ENCODE measurements at regions not wholly inside any gene's neighbourhood (a gene's known extent, or its start where the extent isn't known, plus 50 kb on each side); places are given as distances from the start of the nearest gene placed in this dataset.
A peak's percentile ranks its signal among the peaks of the same experiment; 100 is the strongest.

DNA sequence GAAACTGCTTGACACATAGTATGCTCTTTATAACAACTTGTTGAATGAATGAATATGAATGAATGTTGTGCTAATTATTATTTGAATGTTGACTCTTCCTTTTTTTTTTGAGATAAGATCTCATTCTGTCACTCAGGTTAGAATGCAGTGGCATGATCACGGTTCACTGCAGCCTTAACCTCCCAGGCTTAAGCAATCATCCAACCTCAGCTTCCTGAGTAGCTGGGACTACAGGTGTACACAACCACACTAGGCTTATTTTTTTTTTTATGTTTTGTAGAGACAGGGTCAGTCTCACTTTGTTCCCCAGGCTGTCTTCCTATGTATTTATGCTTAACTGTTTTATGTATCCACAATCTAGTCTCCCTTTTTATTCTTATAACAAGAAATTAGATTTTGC, 114.7 kb upstream of the WDFY3 start:
- TF ChIP-seq ZFP3 (CRISPR knock-in tag; IDR thresholded peaks at IDR 0.05), result no peak
- TF ChIP-seq, protein P1, sequence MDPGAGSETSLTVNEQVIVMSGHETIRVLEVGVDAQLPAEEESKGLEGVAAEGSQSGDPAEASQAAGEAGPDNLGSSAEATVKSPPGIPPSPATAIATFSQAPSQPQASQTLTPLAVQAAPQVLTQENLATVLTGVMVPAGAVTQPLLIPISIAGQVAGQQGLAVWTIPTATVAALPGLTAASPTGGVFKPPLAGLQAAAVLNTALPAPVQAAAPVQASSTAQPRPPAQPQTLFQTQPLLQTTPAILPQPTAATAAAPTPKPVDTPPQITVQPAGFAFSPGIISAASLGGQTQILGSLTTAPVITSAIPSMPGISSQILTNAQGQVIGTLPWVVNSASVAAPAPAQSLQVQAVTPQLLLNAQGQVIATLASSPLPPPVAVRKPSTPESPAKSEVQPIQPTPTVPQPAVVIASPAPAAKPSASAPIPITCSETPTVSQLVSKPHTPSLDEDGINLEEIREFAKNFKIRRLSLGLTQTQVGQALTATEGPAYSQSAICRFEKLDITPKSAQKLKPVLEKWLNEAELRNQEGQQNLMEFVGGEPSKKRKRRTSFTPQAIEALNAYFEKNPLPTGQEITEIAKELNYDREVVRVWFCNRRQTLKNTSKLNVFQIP (CRISPR knock-in tag; IDR thresholded peaks at IDR 0.05; ENCODE audit: borderline replicate concordance, low read depth), result no peak
- no peak for TF ChIP-seq ZC3H10 (CRISPR knock-in tag; IDR thresholded peaks at IDR 0.05)
- TF ChIP-seq TCF4 (CRISPR knock-in tag; IDR thresholded peaks at IDR 0.05; ENCODE audit: borderline replicate concordance), result no peak
- no peak for TF ChIP-seq ZNF70 (CRISPR knock-in tag; IDR thresholded peaks at IDR 0.05)
- TF ChIP-seq PPARA (CRISPR knock-in tag; IDR thresholded peaks at IDR 0.05; ENCODE audit: borderline replicate concordance), result no peak
- no peak for TF ChIP-seq ZNF565 (CRISPR knock-in tag; conservative IDR thresholded peaks at IDR 0.05; ENCODE audit: low read depth)
- TF ChIP-seq SNAI2 (CRISPR knock-in tag; IDR thresholded peaks at IDR 0.05), result no peak
- no peak for TF ChIP-seq TOX (CRISPR knock-in tag; IDR thresholded peaks at IDR 0.05; ENCODE audit: borderline replicate concordance)
- TF ChIP-seq, protein P2, sequence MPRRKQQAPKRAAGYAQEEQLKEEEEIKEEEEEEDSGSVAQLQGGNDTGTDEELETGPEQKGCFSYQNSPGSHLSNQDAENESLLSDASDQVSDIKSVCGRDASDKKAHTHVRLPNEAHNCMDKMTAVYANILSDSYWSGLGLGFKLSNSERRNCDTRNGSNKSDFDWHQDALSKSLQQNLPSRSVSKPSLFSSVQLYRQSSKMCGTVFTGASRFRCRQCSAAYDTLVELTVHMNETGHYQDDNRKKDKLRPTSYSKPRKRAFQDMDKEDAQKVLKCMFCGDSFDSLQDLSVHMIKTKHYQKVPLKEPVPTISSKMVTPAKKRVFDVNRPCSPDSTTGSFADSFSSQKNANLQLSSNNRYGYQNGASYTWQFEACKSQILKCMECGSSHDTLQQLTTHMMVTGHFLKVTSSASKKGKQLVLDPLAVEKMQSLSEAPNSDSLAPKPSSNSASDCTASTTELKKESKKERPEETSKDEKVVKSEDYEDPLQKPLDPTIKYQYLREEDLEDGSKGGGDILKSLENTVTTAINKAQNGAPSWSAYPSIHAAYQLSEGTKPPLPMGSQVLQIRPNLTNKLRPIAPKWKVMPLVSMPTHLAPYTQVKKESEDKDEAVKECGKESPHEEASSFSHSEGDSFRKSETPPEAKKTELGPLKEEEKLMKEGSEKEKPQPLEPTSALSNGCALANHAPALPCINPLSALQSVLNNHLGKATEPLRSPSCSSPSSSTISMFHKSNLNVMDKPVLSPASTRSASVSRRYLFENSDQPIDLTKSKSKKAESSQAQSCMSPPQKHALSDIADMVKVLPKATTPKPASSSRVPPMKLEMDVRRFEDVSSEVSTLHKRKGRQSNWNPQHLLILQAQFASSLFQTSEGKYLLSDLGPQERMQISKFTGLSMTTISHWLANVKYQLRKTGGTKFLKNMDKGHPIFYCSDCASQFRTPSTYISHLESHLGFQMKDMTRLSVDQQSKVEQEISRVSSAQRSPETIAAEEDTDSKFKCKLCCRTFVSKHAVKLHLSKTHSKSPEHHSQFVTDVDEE (CRISPR knock-in tag; IDR thresholded peaks at IDR 0.05), result no peak
- TF ChIP-seq ARNTL (CRISPR knock-in tag; IDR thresholded peaks at IDR 0.05; ENCODE audit: borderline replicate concordance, low read depth), result no peak
- TF ChIP-seq, protein P3, sequence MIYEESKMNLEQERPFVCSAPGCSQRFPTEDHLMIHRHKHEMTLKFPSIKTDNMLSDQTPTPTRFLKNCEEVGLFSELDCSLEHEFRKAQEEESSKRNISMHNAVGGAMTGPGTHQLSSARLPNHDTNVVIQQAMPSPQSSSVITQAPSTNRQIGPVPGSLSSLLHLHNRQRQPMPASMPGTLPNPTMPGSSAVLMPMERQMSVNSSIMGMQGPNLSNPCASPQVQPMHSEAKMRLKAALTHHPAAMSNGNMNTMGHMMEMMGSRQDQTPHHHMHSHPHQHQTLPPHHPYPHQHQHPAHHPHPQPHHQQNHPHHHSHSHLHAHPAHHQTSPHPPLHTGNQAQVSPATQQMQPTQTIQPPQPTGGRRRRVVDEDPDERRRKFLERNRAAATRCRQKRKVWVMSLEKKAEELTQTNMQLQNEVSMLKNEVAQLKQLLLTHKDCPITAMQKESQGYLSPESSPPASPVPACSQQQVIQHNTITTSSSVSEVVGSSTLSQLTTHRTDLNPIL (CRISPR knock-in tag; IDR thresholded peaks at IDR 0.05; ENCODE audit: low read depth), result no peak
- TF ChIP-seq ZNF8 (CRISPR knock-in tag; IDR thresholded peaks at IDR 0.05), result no peak
- no peak for TF ChIP-seq CSDC2 (CRISPR knock-in tag; IDR thresholded peaks at IDR 0.05)
- ATAC-seq, result no peak

DNA sequence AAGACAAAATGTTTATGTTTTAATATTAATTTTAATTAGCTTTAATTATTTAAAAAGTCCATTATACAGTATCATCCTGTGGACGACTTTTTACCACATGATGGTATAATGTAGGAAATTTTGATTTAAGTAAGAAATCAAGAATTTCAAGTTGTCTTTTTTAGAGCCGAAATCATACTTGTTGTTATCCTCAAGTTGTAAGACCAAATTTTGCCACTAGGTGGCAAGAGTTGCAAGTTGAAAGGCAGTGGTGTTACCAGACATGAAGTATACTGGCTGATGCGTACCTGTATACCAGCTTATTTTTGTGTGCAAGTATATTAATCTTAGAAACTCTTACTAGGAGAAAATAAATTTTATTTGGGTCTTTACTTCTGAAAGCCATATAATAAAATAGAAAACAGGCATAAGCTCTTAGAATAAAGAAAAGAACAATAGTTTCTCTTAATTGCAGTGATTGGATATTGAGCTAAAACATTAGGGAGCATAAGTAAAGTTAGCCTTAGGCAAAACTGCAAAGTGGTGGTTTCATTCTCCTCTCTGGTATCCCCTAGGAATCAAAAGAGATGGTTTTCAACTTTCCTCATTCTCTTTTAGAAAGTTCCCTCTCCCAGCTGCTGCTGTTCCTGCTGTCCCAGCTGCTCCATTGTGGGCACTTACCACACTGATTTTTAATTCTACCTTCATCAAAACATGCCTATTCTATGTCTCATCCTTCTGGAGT, 118.0 kb upstream of the WDFY3 start:
- no peak for TF ChIP-seq ZFP30 (CRISPR knock-in tag; IDR thresholded peaks at IDR 0.05)
- no peak for TF ChIP-seq ARNTL (CRISPR knock-in tag; IDR thresholded peaks at IDR 0.05; ENCODE audit: borderline replicate concordance, low read depth)
- no peak for TF ChIP-seq ZNF8 (CRISPR knock-in tag; IDR thresholded peaks at IDR 0.05)
- TF ChIP-seq, protein P3 (CRISPR knock-in tag; IDR thresholded peaks at IDR 0.05; ENCODE audit: low read depth), result no peak
- TF ChIP-seq ZC3H10 (CRISPR knock-in tag; IDR thresholded peaks at IDR 0.05), result no peak
- no peak for TF ChIP-seq PPARA (CRISPR knock-in tag; IDR thresholded peaks at IDR 0.05; ENCODE audit: borderline replicate concordance)
- TF ChIP-seq, protein P4, sequence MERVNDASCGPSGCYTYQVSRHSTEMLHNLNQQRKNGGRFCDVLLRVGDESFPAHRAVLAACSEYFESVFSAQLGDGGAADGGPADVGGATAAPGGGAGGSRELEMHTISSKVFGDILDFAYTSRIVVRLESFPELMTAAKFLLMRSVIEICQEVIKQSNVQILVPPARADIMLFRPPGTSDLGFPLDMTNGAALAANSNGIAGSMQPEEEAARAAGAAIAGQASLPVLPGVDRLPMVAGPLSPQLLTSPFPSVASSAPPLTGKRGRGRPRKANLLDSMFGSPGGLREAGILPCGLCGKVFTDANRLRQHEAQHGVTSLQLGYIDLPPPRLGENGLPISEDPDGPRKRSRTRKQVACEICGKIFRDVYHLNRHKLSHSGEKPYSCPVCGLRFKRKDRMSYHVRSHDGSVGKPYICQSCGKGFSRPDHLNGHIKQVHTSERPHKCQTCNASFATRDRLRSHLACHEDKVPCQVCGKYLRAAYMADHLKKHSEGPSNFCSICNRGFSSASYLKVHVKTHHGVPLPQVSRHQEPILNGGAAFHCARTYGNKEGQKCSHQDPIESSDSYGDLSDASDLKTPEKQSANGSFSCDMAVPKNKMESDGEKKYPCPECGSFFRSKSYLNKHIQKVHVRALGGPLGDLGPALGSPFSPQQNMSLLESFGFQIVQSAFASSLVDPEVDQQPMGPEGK (CRISPR knock-in tag; IDR thresholded peaks at IDR 0.05; ENCODE audit: borderline replicate concordance), result no peak
- TF ChIP-seq ESRRG (CRISPR knock-in tag; IDR thresholded peaks at IDR 0.05), result no peak
- TF ChIP-seq BACH2 (CRISPR knock-in tag; IDR thresholded peaks at IDR 0.05; ENCODE audit: borderline replicate concordance), result no peak
- no peak for TF ChIP-seq SNAI2 (CRISPR knock-in tag; IDR thresholded peaks at IDR 0.05)
- no peak for TF ChIP-seq ZNF70 (CRISPR knock-in tag; IDR thresholded peaks at IDR 0.05)
- TF ChIP-seq CSDC2 (CRISPR knock-in tag; IDR thresholded peaks at IDR 0.05), result no peak
- TF ChIP-seq, protein P2 (CRISPR knock-in tag; IDR thresholded peaks at IDR 0.05), result no peak
- no peak for TF ChIP-seq TCF4 (CRISPR knock-in tag; IDR thresholded peaks at IDR 0.05; ENCODE audit: borderline replicate concordance)
- TF ChIP-seq TOX (CRISPR knock-in tag; IDR thresholded peaks at IDR 0.05; ENCODE audit: borderline replicate concordance), result no peak
- TF ChIP-seq, protein P5, sequence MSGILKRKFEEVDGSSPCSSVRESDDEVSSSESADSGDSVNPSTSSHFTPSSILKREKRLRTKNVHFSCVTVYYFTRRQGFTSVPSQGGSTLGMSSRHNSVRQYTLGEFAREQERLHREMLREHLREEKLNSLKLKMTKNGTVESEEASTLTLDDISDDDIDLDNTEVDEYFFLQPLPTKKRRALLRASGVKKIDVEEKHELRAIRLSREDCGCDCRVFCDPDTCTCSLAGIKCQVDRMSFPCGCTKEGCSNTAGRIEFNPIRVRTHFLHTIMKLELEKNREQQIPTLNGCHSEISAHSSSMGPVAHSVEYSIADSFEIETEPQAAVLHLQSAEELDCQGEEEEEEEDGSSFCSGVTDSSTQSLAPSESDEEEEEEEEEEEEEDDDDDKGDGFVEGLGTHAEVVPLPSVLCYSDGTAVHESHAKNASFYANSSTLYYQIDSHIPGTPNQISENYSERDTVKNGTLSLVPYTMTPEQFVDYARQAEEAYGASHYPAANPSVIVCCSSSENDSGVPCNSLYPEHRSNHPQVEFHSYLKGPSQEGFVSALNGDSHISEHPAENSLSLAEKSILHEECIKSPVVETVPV (CRISPR knock-in tag; IDR thresholded peaks at IDR 0.05), result no peak
- TF ChIP-seq ZFP3 (CRISPR knock-in tag; IDR thresholded peaks at IDR 0.05), result no peak
- no peak for TF ChIP-seq RARB (CRISPR knock-in tag; IDR thresholded peaks at IDR 0.05)
- TF ChIP-seq, protein P1 (CRISPR knock-in tag; IDR thresholded peaks at IDR 0.05; ENCODE audit: borderline replicate concordance, low read depth), result no peak
- peak; percentile 91 for ATAC-seq
